Bronchial epithelial cell (primary cell): ENCODE measurements at regions not wholly inside any gene's neighbourhood (a gene's known extent, or its start where the extent isn't known, plus 50 kb on each side); places are given as distances from the start of the nearest gene placed in this dataset.
"Not testable (repeated sequence)": the region's sequence is repeated elsewhere in the genome, so short reads cannot be mapped to it uniquely, and the experiment has no call there.

Experiments
- DNase-seq: peaks from one replicate; pipeline ENCODE4 v3.0.0-alpha.2; 2010; ENCODE audit warnings: low read depth
- FAIRE-seq: peaks from 2 replicates; lab custom pipeline; 2011; peaks lifted over from hg19 to GRCh38; lab: Jason Lieb, UNC
- H3K27me3 ChIP-seq: 2 replicates; pipeline ENCODE4 v1.5.1; 2011; ENCODE audit warnings: low read length; ENCODE audit not compliant: control insufficient read depth, insufficient read depth
- H3K36me3 ChIP-seq: 2 replicates; pipeline ENCODE4 v1.5.1; 2011; ENCODE audit warnings: low read length; ENCODE audit not compliant: control insufficient read depth, insufficient read depth
- H3K4me3 ChIP-seq: 2 replicates; pipeline ENCODE4 v1.5.1; 2011; ENCODE audit warnings: mild to moderate bottlenecking, low read depth, low read length, control low read depth
- CTCF ChIP-seq: IDR thresholded peaks from 2 replicates; pipeline ENCODE4 v1.5.1; 2011; ENCODE audit warnings: mild to moderate bottlenecking, moderate library complexity, low read length, control low read depth, inconsistent platforms; ENCODE audit not compliant: insufficient read depth, severe bottlenecking

GRCh38 chr7:26937939-26938623 is 73.7 kb upstream of the SKAP2 start:
- DNase-seq (peak; percentile 58), FAIRE-seq (no peak)
- no peak for TF ChIP-seq CTCF
- Histone ChIP-seq H3K4me3 (no peak overlapping the region), H3K36me3 (no peaks in the 10 kb centered on the region), H3K27me3 (no peaks in the 10 kb centered on the region)

- no peak for FAIRE-seq
- TF ChIP-seq CTCF, result no peak
- no peaks in the 10 kb centered on the region for H3K27me3 ChIP-seq
- H3K36me3 ChIP-seq, result no peaks in the 10 kb centered on the region
- H3K4me3 ChIP-seq, result no peak overlapping the region
- no peak for DNase-seq
Measured at GRCh38 chr7:26937306-26937705, 72.9 kb upstream of the SKAP2 start.

GRCh38 chr7:26932616-26933015 is 68.2 kb upstream of the SKAP2 start:
- not testable (repeated sequence) for FAIRE-seq, H3K4me3 ChIP-seq, DNase-seq, H3K27me3 ChIP-seq, H3K36me3 ChIP-seq

DNA sequence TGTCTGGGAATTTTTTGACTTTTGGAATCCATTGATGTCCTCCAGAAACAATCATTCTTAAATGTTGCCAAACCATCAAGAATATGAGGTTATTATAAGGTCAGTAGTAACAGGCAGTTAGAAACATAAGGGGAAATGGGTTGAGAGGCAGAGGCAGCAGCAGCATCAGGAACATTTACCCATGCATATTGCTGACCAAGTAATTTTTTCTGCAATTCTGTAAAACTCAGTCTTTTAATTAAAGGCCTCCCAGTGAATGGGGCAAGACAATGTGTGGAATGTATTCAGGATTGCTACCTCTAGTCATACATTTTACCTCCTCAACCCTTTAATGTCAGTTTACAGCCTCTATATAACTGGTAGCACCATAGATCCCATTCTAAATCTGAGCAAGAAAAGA is 66.5 kb upstream of the SKAP2 start:
- DNase-seq (no peak), FAIRE-seq (no peak)
- Histone ChIP-seq H3K27me3 (no peaks in the 10 kb centered on the region), H3K4me3 (no peak overlapping the region), H3K36me3 (no peaks in the 10 kb centered on the region)
- TF ChIP-seq CTCF, result no peak

DNA sequence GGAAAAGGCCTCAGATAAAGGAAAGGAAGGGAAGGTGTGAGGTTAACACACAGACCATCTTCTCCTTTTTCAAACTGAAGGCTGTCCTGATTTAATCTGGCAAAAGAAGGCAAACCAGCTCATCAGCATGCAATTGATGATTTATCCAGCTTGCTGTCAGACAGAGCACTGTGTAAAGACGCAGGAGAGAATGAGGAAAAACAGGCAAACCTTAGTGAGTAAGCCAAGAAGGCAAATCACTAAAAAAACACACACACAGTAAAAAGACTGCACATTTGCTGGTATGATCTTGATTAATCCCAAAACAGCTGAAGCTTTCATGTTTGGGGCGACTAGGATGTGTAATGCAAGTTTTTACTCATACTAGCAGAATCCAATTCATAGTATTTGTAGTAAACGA is 65.8 kb upstream of the SKAP2 start:
- Histone ChIP-seq H3K27me3 (no peaks in the 10 kb centered on the region), H3K4me3 (no peak overlapping the region), H3K36me3 (no peaks in the 10 kb centered on the region)
- FAIRE-seq, result peak; percentile 28
- TF ChIP-seq CTCF, result no peak
- DNase-seq, result peak; percentile 31

DNA sequence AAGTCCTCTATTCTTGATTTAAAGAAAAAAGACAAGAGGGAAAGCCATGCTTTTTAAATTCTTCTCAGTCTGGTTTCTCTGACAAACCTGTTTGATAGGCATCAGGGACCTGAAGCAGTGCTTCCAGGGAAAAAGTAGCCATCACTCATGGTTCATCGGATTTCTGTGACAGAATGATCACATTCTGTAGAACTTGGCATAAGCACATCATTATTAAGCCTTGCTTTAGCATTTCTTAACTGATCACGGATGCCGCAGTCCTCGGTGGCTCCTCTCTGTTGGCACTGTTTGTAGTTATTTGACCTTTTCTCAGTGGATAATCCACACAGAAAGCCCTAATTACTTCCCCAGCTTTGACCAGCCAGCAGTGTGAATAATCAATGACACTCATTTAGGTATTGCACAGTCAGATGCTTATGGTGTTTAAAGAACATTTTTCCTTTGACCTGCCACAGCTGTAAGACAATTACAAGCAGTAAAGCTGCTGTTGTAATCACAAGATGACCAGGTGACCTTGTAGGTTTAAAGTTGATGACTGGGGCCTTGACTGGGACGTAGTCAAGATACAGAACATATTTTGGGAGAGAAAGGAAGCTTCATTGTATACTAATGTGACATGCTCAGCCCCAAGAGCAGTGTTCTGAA is 64.4 kb upstream of the SKAP2 start:
- no peak for TF ChIP-seq CTCF
- FAIRE-seq, result no peak
- Histone ChIP-seq H3K36me3 (no peaks in the 10 kb centered on the region), H3K27me3 (no peaks in the 10 kb centered on the region), H3K4me3 (no peak overlapping the region)
- DNase-seq, result no peak
